IPS-NIHi7 (cell line): ENCODE measurements at regions not wholly inside any gene's neighbourhood (a gene's known extent, or its start where the extent isn't known, plus 50 kb on each side); places are given as distances from the start of the nearest gene placed in this dataset.

ENCODE experiments used
- DNase-seq: peaks from one replicate; pipeline ENCODE4 v3.0.0; 2012; ENCODE audit warnings: mixed read lengths; ENCODE audit errors: extremely low spot score

GRCh38 chr21:35268817-35269216 is 219.7 kb upstream of the RUNX1 start:
- DNase-seq, result no peak

- DNase-seq, result no peak
These were observed 219.2 kb upstream of the RUNX1 start for GRCh38 chr21:35268261-35268660.

GRCh38 chr21:35266546-35266945 is 217.4 kb upstream of the RUNX1 start:
- DNase-seq, result no peak

- no peak for DNase-seq
These were observed 216.2 kb upstream of the RUNX1 start for GRCh38 chr21:35265170-35265877.

- no peak for DNase-seq
These were observed 210.4 kb upstream of the RUNX1 start for GRCh38 chr21:35259457-35259856.

- no peak for DNase-seq
These were observed 209.4 kb upstream of the RUNX1 start for GRCh38 chr21:35258521-35258920.

GRCh38 chr21:35257413-35257812 is 208.3 kb upstream of the RUNX1 start:
- DNase-seq, result no peak

DNA sequence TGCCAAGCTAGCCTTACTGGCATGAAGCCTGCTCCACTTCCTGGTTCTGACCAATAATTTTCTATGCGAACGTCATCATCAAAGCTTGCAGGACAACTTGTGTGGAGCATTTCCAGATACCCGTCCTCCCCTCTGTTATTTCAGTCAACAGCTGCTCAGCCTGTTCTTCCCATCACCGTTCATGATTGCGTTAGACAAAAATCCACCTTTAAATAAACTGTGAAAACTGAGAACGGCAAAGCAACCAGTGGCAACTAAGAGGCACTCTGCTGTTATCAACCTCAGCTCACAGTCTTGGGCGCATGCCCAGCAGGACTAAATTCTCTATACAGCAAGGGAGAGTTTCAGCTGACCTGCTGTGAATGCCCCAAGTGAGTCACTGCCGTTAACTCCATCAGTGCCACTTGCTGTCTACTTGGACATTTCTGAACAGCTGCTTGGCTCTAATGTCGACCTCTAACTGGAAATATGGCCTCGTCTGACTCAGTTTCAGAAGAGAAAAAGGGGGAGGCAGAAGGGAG is 207.4 kb upstream of the RUNX1 start:
- DNase-seq, result peak; percentile 38

DNA sequence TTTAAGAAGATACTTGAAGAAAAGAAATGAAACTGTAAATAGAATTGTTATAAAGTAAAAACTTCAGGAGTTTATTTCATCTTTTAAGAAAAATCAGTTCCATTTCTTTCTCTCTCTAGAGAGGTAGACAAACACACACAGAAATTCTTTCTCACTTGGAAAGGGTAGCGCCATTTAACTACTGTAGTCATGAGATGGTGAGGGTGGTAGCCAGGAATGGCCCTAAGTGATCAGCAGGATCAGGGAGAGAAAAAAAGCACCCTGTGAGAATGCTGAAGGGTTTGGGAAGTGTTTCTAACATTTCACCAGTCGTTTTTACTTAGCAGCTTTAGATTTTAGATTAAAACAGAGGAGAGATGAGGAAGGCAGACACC is 205.7 kb upstream of the RUNX1 start:
- DNase-seq, result no peak

GRCh38 chr21:35254006-35254764 is 205.1 kb upstream of the RUNX1 start:
- no peak for DNase-seq

DNA sequence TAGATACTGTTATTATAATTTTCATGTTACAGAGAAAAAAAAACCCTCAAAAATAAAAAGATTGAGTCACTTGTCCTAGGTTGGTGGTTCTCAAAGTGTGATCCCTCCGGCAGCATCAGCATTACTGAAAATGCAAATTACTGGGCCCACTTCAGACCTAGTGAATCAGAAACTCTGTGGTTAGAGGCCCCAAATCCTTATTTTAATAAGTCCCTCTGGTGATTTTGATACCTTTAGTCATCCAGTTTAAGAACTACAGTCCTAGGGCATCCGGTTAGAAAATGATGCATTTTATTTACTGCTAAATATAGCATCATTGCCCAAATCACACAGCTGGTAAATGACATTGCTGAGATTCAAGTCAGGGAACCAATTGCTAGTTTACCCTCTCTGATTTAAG is 203.7 kb upstream of the RUNX1 start:
- no peak for DNase-seq

DNA sequence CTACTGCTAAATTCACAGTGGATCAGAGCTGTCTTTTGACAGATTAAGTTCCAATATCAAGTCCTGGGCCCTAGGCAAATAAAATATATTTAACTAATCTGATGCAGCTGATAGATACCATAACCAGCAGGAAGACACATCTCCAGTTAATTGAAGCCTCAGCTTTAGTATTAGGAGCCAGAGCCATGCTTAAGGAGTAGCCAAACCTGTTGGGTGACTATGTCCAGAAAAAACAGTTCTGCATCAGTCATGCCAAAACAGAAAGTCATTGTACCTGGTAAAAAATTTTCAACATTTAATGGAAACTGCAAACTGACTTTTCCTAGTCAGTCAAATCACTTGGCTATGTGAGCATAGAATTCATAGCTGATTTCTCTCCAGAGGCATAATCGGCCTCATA is 200.5 kb upstream of the RUNX1 start:
- no peak for DNase-seq

GRCh38 chr21:35245879-35246278 is 196.8 kb upstream of the RUNX1 start:
- DNase-seq, result no peak

GRCh38 chr21:35244514-35244913 is 195.4 kb upstream of the RUNX1 start:
- no peak for DNase-seq

DNA sequence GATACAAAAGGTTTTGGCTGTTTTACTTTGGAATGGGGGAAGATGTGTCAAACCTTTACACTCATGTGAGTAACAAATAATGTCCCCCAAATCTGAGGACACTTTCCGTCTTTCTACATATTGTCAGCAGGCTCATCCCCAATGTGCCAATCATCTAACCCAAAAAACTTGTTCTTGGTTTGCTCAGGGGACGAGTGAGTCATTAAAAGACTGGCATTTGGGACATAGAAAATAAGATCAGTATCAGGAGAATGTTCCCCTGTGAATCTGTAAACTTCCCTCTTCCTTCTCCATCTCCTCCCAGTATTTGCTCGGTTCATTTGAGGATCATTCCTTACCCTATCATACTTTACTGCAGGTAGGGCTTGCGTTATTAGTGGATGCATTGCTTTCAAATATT is 194.1 kb upstream of the RUNX1 start:
- DNase-seq, result no peak

DNA sequence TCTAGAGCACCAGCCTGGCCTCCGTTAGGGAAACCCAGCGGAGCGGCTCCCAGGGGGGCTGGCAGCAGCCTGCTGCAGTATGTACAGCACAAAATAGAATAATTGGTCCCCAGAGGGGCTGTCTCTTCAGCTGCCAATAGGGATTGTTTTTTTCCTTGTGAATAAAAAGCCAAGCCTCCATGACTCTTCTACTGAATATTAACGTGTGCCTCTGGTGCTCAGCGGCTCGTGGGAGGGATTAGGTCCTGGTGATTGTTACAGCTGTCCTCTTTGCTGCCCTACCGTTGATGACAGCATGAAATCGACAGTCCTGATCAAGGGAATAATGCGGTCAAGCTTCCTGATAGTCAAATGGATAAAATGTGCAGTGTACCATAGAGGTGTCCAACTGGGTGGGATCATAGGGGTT is 190.7 kb upstream of the RUNX1 start:
- DNase-seq, result no peak

DNA sequence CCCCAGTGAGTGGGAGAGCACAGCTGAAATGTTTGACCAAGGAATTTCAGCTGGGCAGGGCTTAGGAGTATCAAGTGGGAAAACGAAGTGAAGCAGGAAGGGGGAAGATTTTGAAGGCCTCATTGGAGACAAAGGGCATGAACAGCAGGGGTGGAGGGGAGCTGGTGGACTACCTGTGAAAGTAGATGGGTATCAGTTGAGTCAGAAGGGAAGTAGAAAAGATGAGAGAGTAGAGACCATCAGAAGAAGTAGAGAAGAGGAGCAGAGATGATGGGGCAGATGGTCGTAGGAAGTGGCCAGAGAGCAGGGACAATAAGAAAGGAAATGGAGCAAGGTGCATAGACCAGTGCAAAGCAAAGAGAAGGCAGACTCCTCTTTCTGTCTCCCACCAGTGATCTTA is 189.0 kb upstream of the RUNX1 start:
- no peak for DNase-seq

- no peak for DNase-seq
These were observed 188.2 kb upstream of the RUNX1 start for GRCh38 chr21:35237287-35237686.

DNA sequence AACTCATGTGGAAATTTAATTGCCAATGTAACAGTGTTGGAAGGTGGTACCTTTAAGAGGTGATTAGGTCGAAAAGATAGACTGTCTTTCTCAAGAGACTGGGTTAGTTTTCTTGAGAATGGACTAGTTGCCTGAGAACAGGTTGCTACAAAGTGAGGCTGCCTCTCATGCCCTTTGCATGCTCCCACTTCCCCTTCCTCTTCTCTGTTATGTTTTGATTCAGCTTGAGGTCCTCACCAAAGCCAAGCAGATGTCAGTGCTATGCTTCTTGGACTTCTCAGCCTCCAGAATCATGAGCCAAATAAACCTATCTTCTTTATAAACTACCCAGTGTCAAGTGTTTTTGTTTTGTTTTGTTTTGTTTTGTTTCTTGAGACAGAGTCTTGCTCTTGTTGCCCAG is 187.0 kb upstream of the RUNX1 start:
- no peak for DNase-seq

- DNase-seq, result no peak
These were observed 185.6 kb upstream of the RUNX1 start for GRCh38 chr21:35234725-35235124.

DNA sequence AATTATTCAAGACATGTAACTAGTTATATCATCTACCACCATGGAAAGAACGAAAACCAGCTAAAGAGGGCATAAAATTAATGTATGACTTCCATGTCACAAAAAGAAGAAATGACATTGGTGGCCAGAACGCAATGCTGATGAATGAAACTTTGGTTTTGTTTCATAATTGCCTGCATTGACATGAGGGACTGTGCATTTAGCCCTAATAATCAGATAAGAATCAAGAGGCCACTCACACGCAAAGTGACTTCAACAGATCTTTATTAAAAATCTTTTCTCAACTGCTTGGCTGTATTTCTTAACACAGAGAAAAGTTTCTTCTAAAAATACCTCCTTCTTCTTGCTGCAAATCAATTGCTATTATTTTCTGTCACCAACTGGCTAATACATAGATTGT is 184.7 kb upstream of the RUNX1 start:
- no peak for DNase-seq

- peak; percentile 24 for DNase-seq
These were observed 183.6 kb upstream of the RUNX1 start for GRCh38 chr21:35232545-35233176.

GRCh38 chr21:35231090-35231489 is 182.0 kb upstream of the RUNX1 start:
- no peak for DNase-seq
